ENCODE measurements at regions not wholly inside any gene's neighbourhood (a gene's known extent, or its start where the extent isn't known, plus 50 kb on each side); places are given as distances from the start of the nearest gene placed in this dataset.
"Not testable (repeated sequence)": the region's sequence is repeated elsewhere in the genome, so short reads cannot be mapped to it uniquely, and the experiment has no call there.

DNA sequence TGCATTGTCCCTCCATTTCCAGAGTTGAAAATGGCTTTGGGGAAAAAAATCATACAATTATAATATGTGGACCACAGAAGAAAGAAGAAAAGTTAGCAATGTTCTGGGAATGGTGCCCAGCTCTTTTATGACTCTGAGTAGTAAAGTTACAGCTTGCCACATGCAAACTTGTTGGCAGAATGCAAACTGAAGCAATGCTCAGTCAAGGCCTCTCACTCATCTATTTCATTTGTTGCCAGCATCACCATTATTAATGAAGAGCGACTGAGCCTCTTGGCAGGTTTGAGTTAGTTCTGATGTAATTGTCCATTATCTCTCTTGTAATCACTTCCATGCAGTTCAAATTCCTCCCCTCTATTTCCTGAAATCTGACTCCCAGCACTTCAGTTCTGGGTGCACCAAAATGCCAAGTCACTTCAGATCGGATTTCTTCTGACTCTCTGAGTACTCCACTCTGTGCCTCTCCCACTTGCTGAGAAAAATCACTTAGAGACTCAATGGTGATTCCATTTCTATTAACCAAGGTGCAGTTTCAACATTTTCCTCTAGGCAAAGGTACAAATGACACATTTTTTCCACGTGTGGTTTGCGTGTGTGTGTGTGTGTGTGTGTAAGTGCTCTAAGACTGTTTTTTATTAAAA is 154.4 kb upstream of the STMND1 start:
- DNase-seq = peak; percentile 50 to 58

- DNase-seq = no peak
These were observed 157.3 kb upstream of the STMND1 start for GRCh38 chr6:16944596-16944995.

- DNase-seq = no peak
These were observed 162.0 kb upstream of the STMND1 start for GRCh38 chr6:16939839-16940238.

GRCh38 chr6:16939351-16939750 is 162.5 kb upstream of the STMND1 start:
- DNase-seq = no peak

- no peak for DNase-seq
These were observed 165.0 kb upstream of the STMND1 start for GRCh38 chr6:16936893-16937292.

- DNase-seq = no peak
These were observed 167.9 kb upstream of the STMND1 start for GRCh38 chr6:16933961-16934360.

DNA sequence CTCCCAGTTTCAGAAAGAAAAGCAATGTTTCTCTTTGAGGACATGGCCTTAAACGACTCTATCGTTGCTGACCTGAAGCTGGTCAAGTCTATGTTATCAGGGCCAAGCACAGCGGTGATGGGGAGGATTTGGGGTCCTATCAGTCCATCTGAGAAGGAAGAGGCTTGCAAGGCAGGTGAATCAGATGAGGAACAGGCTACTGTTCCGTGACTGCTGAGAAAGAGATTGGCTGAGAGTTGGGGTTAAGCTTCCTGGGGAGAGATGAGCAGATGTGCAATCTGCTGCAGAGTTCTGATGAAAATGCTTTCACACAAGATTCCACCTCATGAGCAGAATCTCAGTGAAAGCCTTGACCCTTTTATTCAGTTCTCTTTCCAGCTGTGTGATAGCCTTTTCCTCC is 168.3 kb upstream of the STMND1 start:
- no peak for DNase-seq

DNA sequence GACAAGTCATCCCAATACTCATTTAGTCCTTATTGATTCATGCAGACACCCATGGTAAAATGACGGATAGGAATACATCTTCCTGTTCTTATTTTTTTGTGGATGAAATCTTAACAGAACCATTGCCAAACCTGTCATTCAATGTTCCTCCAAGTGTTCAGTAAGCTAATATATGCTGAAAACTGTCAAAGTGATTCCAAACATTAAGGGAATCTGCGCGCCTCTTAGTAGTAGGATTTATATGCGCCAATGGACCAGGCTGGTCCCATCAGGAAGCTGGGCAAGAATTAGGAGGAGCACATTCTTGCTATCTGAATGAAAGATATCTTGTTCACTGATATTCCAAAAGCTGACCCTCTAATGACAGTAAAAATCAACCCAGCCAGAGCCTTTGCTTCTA is 168.9 kb upstream of the STMND1 start:
- DNase-seq = no peak

DNA sequence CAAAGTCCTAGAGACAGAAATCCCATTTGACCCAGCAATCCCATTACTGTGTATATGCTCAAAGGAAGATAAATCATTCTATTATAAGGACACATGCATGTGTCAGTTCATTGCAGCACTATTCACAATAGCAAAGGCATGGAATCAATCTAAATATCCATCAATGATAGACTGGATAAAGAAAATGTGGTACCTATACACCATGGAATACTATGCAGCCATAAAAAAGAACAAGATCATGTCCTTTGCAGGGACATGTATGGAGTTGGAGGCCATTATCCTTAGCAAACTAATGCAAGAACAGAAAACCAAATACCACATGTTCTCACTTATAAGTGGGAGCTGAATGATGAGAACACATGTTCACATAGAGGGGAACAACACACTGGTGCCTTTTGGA is 169.8 kb upstream of the ATXN1 start:
- not testable (repeated sequence) for DNase-seq

- no peak for DNase-seq
These were observed 169.2 kb upstream of the ATXN1 start for GRCh38 chr6:16930432-16930831.

DNA sequence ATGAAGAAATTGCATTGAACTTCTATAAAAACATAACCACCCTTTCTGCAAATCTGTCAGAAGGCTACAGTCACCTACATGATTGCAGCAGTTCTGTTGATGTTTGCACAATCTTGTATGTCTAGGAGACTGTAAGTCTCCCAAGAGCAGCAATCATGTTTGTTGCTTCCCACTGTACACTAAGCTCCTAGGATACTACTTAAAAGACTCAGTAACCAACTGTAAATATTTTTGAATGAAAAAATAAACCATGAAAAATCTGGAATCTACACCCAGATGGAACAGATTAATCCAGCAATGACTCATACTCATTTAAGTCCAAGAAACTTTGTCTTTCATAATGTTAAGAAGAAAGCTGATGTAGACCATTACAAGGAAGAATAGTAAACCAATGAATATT is 168.5 kb upstream of the ATXN1 start:
- no peak for DNase-seq

GRCh38 chr6:16928387-16928786 is 167.1 kb upstream of the ATXN1 start:
- no peak for DNase-seq

GRCh38 chr6:16927205-16927604 is 165.9 kb upstream of the ATXN1 start:
- DNase-seq = no peak

- no peak for DNase-seq
These were observed 164.2 kb upstream of the ATXN1 start for GRCh38 chr6:16925461-16925860.

- DNase-seq = no peak
These were observed 161.0 kb upstream of the ATXN1 start for GRCh38 chr6:16922282-16922681.

- no peak for DNase-seq
These were observed 160.3 kb upstream of the ATXN1 start for GRCh38 chr6:16921399-16922110.

DNA sequence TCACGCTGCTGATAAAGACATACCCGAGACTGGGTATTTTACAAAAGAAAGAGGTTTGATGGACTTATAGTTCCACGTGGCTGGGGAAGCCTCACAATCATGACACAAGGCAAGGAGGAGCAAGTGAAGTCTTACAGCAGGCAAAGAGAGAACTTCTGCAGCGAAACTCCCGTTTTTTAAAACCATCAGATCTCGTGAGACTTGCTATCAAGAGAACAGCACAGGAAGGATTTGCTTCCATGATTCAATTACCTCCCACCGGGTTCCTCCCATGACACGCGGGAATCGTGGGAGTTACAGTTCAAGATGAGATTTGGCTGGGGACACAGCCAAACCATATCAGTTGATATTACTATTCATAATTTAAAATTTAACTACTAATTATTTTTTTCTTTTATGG is 157.3 kb upstream of the ATXN1 start:
- no peak for DNase-seq

DNA sequence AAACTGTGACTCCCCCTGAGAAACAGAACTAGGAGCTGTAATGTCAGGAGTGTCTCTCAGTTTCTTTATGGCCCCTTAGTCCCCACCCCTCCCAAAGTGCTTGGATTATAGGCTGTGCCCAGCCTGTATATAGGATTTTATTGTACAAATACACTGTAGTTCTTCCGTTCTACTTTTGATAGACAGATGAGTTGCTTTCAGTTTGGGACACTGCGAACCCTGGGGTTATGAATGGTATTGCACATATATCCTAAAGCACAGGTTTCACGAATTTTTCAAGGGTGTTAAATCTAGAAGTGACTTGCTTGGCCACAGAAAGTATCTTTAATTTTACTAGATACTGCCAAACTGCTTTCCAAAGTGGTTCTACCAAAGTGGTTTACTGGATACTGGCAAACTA is 152.9 kb upstream of the ATXN1 start:
- no peak for DNase-seq

DNA sequence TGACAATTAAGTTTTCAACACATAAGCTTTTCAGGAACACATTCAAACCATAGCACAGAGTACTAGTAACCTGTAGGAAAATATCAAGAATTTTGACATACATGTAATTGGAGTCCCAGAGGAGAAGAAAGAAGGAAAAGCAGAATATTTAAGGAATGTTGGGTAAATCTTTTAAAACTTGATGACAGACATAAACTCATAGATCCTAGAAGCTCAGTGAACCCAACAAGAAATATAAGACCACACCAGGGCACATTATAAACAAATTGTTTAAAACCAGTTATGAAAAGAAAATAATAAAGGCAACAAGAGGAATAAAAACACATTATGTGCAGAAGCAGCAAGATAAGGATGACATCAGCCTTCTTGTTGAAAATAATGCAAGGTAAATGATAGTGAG is 151.5 kb upstream of the ATXN1 start:
- DNase-seq = no peak

- no peak for DNase-seq
These were observed 149.8 kb upstream of the ATXN1 start for GRCh38 chr6:16911088-16911487.

GRCh38 chr6:16909658-16910360 is 148.5 kb upstream of the ATXN1 start:
- no peak for DNase-seq

GRCh38 chr6:16907991-16908390 is 146.7 kb upstream of the ATXN1 start:
- DNase-seq = no peak

DNA sequence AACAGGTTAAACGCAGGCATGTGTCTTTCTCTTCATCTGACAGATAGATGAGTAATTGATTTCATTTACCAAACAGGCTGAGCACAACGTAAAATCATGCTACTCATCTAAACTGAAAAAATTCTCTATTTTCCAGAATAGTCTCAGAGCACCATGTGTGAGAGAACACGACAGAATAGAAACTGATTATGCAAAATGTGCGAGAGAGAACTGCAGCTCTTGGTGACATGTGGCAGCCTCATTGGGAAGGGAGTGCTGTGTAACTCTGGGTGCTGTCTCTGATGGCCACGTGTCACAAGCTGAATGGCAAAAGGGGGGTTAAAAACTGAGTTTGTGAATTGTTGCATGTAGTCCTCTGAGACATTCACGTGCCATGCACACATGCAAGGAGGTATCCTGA is 143.7 kb upstream of the ATXN1 start:
- DNase-seq = no peak

GRCh38 chr6:16903470-16903869 is 142.2 kb upstream of the ATXN1 start:
- DNase-seq = no peak

All from NCI-H187 (cell line).